H1 (cell line): ENCODE measurements at regions not wholly inside any gene's neighbourhood (a gene's known extent, or its start where the extent isn't known, plus 50 kb on each side); places are given as distances from the start of the nearest gene placed in this dataset.

Experiments
- CTCF ChIA-PET: fragments of 300-600 bp; sonication (Branson Sonifier 250); formaldehyde crosslinking; loops from one replicate; lab custom pipeline; 2021; ENCODE audit not compliant: partially characterized antibody; lab: Charles Lee
- POLR2A ChIA-PET: fragments of 300-600 bp; sonication (Branson Sonifier 250); formaldehyde crosslinking; loops from one replicate; lab custom pipeline; 2021; ENCODE audit warnings: inconsistent platforms; ENCODE audit not compliant: partially characterized antibody; lab: Charles Lee
- DNase-seq, 2 experiments: peaks; one replicate each; pipeline versions ENCODE4 v3.0.0 to v3.0.0-alpha.2; 2010 to 2022; ENCODE audit warnings: low spot score in 2 of 2, low read depth in 1 of 2, mixed read lengths in 1 of 2
- FAIRE-seq: peaks from 2 replicates; lab custom pipeline; 2011; peaks lifted over from hg19 to GRCh38; lab: Jason Lieb, UNC
- H2AFZ ChIP-seq: 2 replicates; pipeline ENCODE4 v1.8.1; 2012; ENCODE audit warnings: low read length, inconsistent platforms
- H2AK5ac ChIP-seq: 2 replicates; pipeline ENCODE4 v1.6.1; 2013; ENCODE audit warnings: low read depth, low read length
- H2BK120ac ChIP-seq: replicated peaks from 2 replicates; pipeline ENCODE3; 2013; ENCODE audit warnings: low read depth, low read length, inconsistent platforms
- H2BK12ac ChIP-seq: 2 replicates; pipeline ENCODE4 v1.6.1; 2013; ENCODE audit warnings: low read depth, low read length
- H2BK15ac ChIP-seq: 2 replicates; pipeline ENCODE4 v1.6.1; 2013; ENCODE audit warnings: low read length
- H2BK20ac ChIP-seq: 2 replicates; pipeline ENCODE4 v1.6.1; 2013; ENCODE audit warnings: low read length
- H2BK5ac ChIP-seq: 2 replicates; pipeline ENCODE4 v1.6.1; 2013; ENCODE audit warnings: low read depth, low read length
- H3K14ac ChIP-seq: 2 replicates; pipeline ENCODE4 v1.6.1; 2013; ENCODE audit warnings: inconsistent platforms; ENCODE audit not compliant: insufficient read length
- H3K18ac ChIP-seq: 2 replicates; pipeline ENCODE4 v1.6.1; 2013; ENCODE audit warnings: low read length; ENCODE audit errors: extremely low read depth
- H3K23ac ChIP-seq: 2 replicates; pipeline ENCODE4 v1.6.1; 2013; ENCODE audit warnings: inconsistent platforms; ENCODE audit not compliant: insufficient read length
- H3K23me2 ChIP-seq: 2 replicates; pipeline ENCODE4 v1.6.1; 2013; ENCODE audit warnings: low read depth, low read length
- H3K27ac ChIP-seq: 2 replicates; pipeline ENCODE4 v1.6.1; 2011; ENCODE audit warnings: low read depth, low read length, inconsistent platforms
- H3K27me3 ChIP-seq, 4 experiments: replicated peaks in 1 of 4; 1 replicate in 1 of 4; 2 replicates in 3 of 4; pipeline versions ENCODE4 v1.6.1 to v1.8.1; 2011 to 2013; ENCODE audit warnings: low read length in 3 of 4, mild to moderate bottlenecking in 3 of 4, inconsistent platforms in 2 of 4, mixed read lengths in 2 of 4, moderate library complexity in 1 of 4; ENCODE audit not compliant: control insufficient read depth in 3 of 4, insufficient read depth in 3 of 4; ENCODE audit errors: extremely low read depth in 1 of 4
- H3K36me3 ChIP-seq, 4 experiments: 2 replicates each; pipeline versions ENCODE4 v1.6.1 to v1.8.1; 2011 to 2013; ENCODE audit warnings: mild to moderate bottlenecking in 4 of 4, low read length in 3 of 4, moderate library complexity in 2 of 4, control low read depth in 1 of 4, inconsistent platforms in 1 of 4; ENCODE audit not compliant: insufficient read depth in 4 of 4, control insufficient read depth in 2 of 4
- H3K4ac ChIP-seq: replicated peaks from 2 replicates; pipeline ENCODE3; 2013; ENCODE audit warnings: low read length, low read depth, mixed read lengths, inconsistent platforms; ENCODE audit not compliant: insufficient read length
- H3K4me1 ChIP-seq, 4 experiments: replicated peaks in 1 of 4; 1 replicate in 1 of 4; 2 replicates in 3 of 4; pipeline versions ENCODE4 v1.6.1 to v1.8.1; 2011 to 2013; ENCODE audit warnings: low read length in 3 of 4, inconsistent platforms in 2 of 4, mixed read lengths in 1 of 4; ENCODE audit not compliant: insufficient read depth in 4 of 4, control insufficient read depth in 3 of 4
- H3K4me2 ChIP-seq, 2 experiments: 2 replicates each; pipeline versions ENCODE4 v1.6.1 to v1.8.1; 2011 to 2013; ENCODE audit warnings: low read depth in 2 of 2, low read length in 2 of 2, control low read depth in 1 of 2, inconsistent platforms in 1 of 2, mild to moderate bottlenecking in 1 of 2; ENCODE audit not compliant: insufficient read depth in 1 of 2
- H3K4me3 ChIP-seq, 4 experiments: fragments of 200-600, 300-600 bp in 1 of 4; sonication (generic), shearing (Covaris generic), sonication (Bioruptor Twin) in 1 of 4; 2 replicates each; pipeline versions ENCODE4 v1.5.1 to v1.8.1; 2011 to 2016; ENCODE audit warnings: low read length in 4 of 4, low read depth in 3 of 4, control low read depth in 2 of 4, inconsistent platforms in 2 of 4, mild to moderate bottlenecking in 2 of 4, mixed read lengths in 1 of 4, moderate library complexity in 1 of 4; ENCODE audit not compliant: insufficient read depth in 2 of 4; ENCODE audit errors: extremely low read depth in 1 of 4
- H3K56ac ChIP-seq: replicated peaks from 2 replicates; pipeline ENCODE3; 2013; ENCODE audit warnings: low read depth, mild to moderate bottlenecking, mixed read lengths, low read length, inconsistent platforms; ENCODE audit not compliant: insufficient read length
- H3K79me1 ChIP-seq: 2 replicates; pipeline ENCODE4 v1.6.1; 2013; ENCODE audit warnings: low read depth, low read length, control low read depth
- H3K79me2 ChIP-seq, 2 experiments: 2 replicates each; pipeline versions ENCODE4 v1.6.1 to v1.8.1; 2012 to 2013; ENCODE audit warnings: low read length in 2 of 2, mild to moderate bottlenecking in 2 of 2, inconsistent platforms in 1 of 2; ENCODE audit not compliant: insufficient read depth in 2 of 2, control insufficient read depth in 1 of 2
- H3K9ac ChIP-seq, 4 experiments: replicated peaks in 1 of 4; 1 replicate in 1 of 4; 2 replicates in 3 of 4; pipeline versions ENCODE4 v1.6.1 to v1.8.1; 2011 to 2013; ENCODE audit warnings: low read depth in 3 of 4, low read length in 3 of 4, control low read depth in 2 of 4, mild to moderate bottlenecking in 2 of 4, moderate library complexity in 2 of 4, inconsistent platforms in 1 of 4; ENCODE audit errors: extremely low read depth in 1 of 4
- H3K9me3 ChIP-seq, 2 experiments: 2 replicates each; pipeline versions ENCODE4 v1.6.1 to v1.8.1; 2012 to 2013; ENCODE audit warnings: mild to moderate bottlenecking in 2 of 2, moderate library complexity in 2 of 2, control low read depth in 1 of 2, inconsistent platforms in 1 of 2, low read depth in 1 of 2, low read length in 1 of 2, mixed read lengths in 1 of 2; ENCODE audit not compliant: insufficient read depth in 2 of 2
- H4K20me1 ChIP-seq, 2 experiments: replicated peaks in 1 of 2; 2 replicates each; pipeline versions ENCODE3 to v1.8.1; 2011 to 2013; ENCODE audit warnings: inconsistent platforms in 2 of 2, low read length in 2 of 2, mild to moderate bottlenecking in 1 of 2; ENCODE audit not compliant: insufficient read depth in 2 of 2, control insufficient read depth in 1 of 2
- H4K5ac ChIP-seq: 2 replicates; pipeline ENCODE4 v1.6.1; 2013; ENCODE audit warnings: low read length, low read depth, mixed read lengths, inconsistent platforms; ENCODE audit not compliant: insufficient read length
- H4K8ac ChIP-seq: 2 replicates; pipeline ENCODE4 v1.8.0; 2013; ENCODE audit warnings: mild to moderate bottlenecking, moderate library complexity, low read length, inconsistent platforms; ENCODE audit not compliant: insufficient read depth; ENCODE audit errors: extremely low read depth
- H4K91ac ChIP-seq: replicated peaks from 2 replicates; pipeline ENCODE3; 2013; ENCODE audit warnings: low read length, mixed read lengths, inconsistent platforms; ENCODE audit not compliant: insufficient read length
- BACH1 ChIP-seq: IDR thresholded peaks from 2 replicates; pipeline ENCODE4 v1.6.1; 2012; ENCODE audit warnings: low read length, improper control_type of control experiment
- CHD2 ChIP-seq: IDR thresholded peaks from 2 replicates; pipeline ENCODE4 v1.6.1; 2012; ENCODE audit warnings: low read length, improper control_type of control experiment
- CTBP2 ChIP-seq: IDR thresholded peaks from 2 replicates; pipeline ENCODE4 v1.7.0; 2011; ENCODE audit warnings: borderline replicate concordance, mild to moderate bottlenecking, moderate library complexity, mixed read lengths, low read length; ENCODE audit not compliant: insufficient read depth, insufficient read length
- FOSL1 ChIP-seq: IDR thresholded peaks from 2 replicates; pipeline ENCODE4 v1.6.1; 2011; ENCODE audit warnings: mild to moderate bottlenecking, low read depth, low read length, moderate library complexity; ENCODE audit not compliant: insufficient read depth
- JUND ChIP-seq: IDR thresholded peaks from 2 replicates; pipeline ENCODE4 v1.6.1; 2011; ENCODE audit warnings: mild to moderate bottlenecking, improper control_type of control experiment, low read length
- KDM1A ChIP-seq: fragments of 200-600, 300-600 bp; sonication (generic); IDR thresholded peaks from 2 replicates; pipeline ENCODE4 v1.7.1; 2016; ENCODE audit warnings: mild to moderate bottlenecking, low read length, borderline replicate concordance
- POU5F1 ChIP-seq: IDR thresholded peaks from 2 replicates; pipeline ENCODE4 v1.6.1; 2011; ENCODE audit warnings: low read depth, mild to moderate bottlenecking, low read length, moderate library complexity
- RBBP5 ChIP-seq: IDR thresholded peaks from 2 replicates; pipeline ENCODE4 v1.7.1; 2012; ENCODE audit warnings: low read depth, mild to moderate bottlenecking, inconsistent platforms, low read length, moderate library complexity, borderline replicate concordance
- SUZ12 ChIP-seq: fragments of 200-600 bp; sonication (generic); IDR thresholded peaks from 2 replicates; pipeline ENCODE4 v1.6.1; 2012; ENCODE audit warnings: mild to moderate bottlenecking, inconsistent platforms, low read length, moderate library complexity, mixed read lengths
- WGBS, 2 experiments: shearing (Covaris generic) in 1 of 2; methylation state at CpG; one replicate each; pipeline versions ENCODE4 v1.1.6 to v1.1.7; 2013 to 2015; ENCODE audit warnings: low lambda C conversion rate in 2 of 2, mixed read lengths in 2 of 2, inconsistent platforms in 1 of 2, low coverage in 1 of 2, missing lambda C conversion rate in 1 of 2; ENCODE audit not compliant: insufficient replicate concordance in 2 of 2, insufficient coverage in 1 of 2, insufficient read length in 1 of 2; ENCODE audit errors: extremely low coverage in 1 of 2, missing lambda C conversion rate in 1 of 2; 5-methylcytosine and 5-hydroxymethylcytosine counted together
- TF ChIP-seq, protein P1 (sequence below): IDR thresholded peaks from 2 replicates; pipeline ENCODE4 v1.6.1; 2011; ENCODE audit warnings: low read depth, mild to moderate bottlenecking, low read length; ENCODE audit not compliant: insufficient read depth

DNA sequence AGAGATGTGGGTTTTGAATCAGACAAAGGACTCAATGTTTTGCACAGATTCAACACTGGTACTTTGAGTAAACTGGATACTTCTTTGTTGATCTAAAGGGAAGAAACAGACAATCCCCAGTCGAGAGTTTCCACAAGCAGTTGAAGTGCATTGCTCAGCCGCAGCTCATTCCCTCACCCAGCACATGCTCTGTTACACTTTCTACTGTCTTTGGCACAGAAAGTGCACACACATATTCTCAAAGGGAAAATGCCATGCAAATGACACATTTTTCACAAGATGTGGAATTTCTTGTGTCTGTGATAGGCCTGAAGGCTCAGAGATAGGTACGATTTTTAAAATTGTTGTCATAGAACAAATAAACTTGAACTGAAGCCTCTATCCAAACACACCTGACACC is 258.9 kb upstream of the TRIB2 start:
- H2BK5ac ChIP-seq = no peak overlapping the region
- POLR2A ChIA-PET = no interaction called here
- no peaks in the 10 kb centered on the region for H3K36me3 ChIP-seq
- CTCF ChIA-PET = interaction anchor here (1.0 kb wide), 1 partner anchor 27 kb away, joined by 3 read pairs; no protein-coding TSS in a partner anchor
- no peak overlapping the region for H3K18ac ChIP-seq
- TF ChIP-seq BACH1 (no peak), CHD2 (no peak), POU5F1 (no peak), KDM1A (no peak), JUND (no peak), CTBP2 (no peak), FOSL1 (no peak), SUZ12 (no peak), RBBP5 (no peak)
- TF ChIP-seq, protein P1, sequence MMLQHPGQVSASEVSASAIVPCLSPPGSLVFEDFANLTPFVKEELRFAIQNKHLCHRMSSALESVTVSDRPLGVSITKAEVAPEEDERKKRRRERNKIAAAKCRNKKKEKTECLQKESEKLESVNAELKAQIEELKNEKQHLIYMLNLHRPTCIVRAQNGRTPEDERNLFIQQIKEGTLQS = no peak
- no peak overlapping the region for H3K27ac ChIP-seq
- H4K5ac ChIP-seq = no peak overlapping the region
- H3K9me3 ChIP-seq = no peaks in the 10 kb centered on the region
- H3K27me3 ChIP-seq = no peaks in the 10 kb centered on the region
- H2AFZ ChIP-seq = no peak overlapping the region
- no peak overlapping the region for H3K4me2 ChIP-seq
- no peaks in the 10 kb centered on the region for H4K20me1 ChIP-seq
- no peak overlapping the region for H2BK12ac ChIP-seq
- no peak overlapping the region for H3K4me3 ChIP-seq
- no peaks in the 10 kb centered on the region for H3K79me1 ChIP-seq
- H3K4ac ChIP-seq = no peak overlapping the region
- H3K14ac ChIP-seq = no peak overlapping the region
- H2AK5ac ChIP-seq = no peak overlapping the region
- H2BK120ac ChIP-seq = no peak overlapping the region
- no peaks in the 10 kb centered on the region for H3K79me2 ChIP-seq
- FAIRE-seq = no peak
- no peak overlapping the region for H3K23ac ChIP-seq
- no peak overlapping the region for H3K56ac ChIP-seq
- peaks cover 0 to 3% (median 1%) of the 10 kb centered on the region in 4 experiments; a peak in 3 of 7 replicates for H3K4me1 ChIP-seq
- no peak overlapping the region for H3K9ac ChIP-seq
- no peaks in the 10 kb centered on the region; the same call in 1 of the 2 replicates for H3K23me2 ChIP-seq
- 93% methylated on average over 3 of the region's 3 CpGs; no CpG with 5 or more reads in 1 of the 2 experiments for WGBS, 2 experiments
- no peak overlapping the region for H2BK15ac ChIP-seq
- H2BK20ac ChIP-seq = no peak overlapping the region
- no peak overlapping the region for H4K91ac ChIP-seq
- no peak overlapping the region for H4K8ac ChIP-seq
- DNase-seq = no peak
